GM21526 (cell line): ENCODE measurements at regions not wholly inside any gene's neighbourhood (a gene's known extent, or its start where the extent isn't known, plus 50 kb on each side); places are given as distances from the start of the nearest gene placed in this dataset.
A peak's percentile ranks its signal among the peaks of the same experiment; 100 is the strongest.

Experiments used
- ATAC-seq: cut with Tn5 transposase; IDR thresholded peaks from one replicate; pipeline ENCODE4 v1.9.1; 2021; ENCODE audit warnings: moderate library complexity; ENCODE audit not compliant: unreplicated experiment, low FRiP score

GRCh38 chr4:181271116-181271640 lies 972.0 kb upstream of the TENM3 start:
- no peak for ATAC-seq

- no peak for ATAC-seq
These were observed 970.8 kb upstream of the TENM3 start for GRCh38 chr4:181272422-181272821.

GRCh38 chr4:181278941-181279340 lies 964.3 kb upstream of the TENM3 start:
- ATAC-seq, result no peak

- no peak for ATAC-seq
These were observed 961.8 kb upstream of the TENM3 start for GRCh38 chr4:181281451-181281850.

- no peak for ATAC-seq
These were observed 954.0 kb upstream of the TENM3 start for GRCh38 chr4:181289198-181289597.

GRCh38 chr4:181291615-181292014 lies 951.6 kb upstream of the TENM3 start:
- ATAC-seq, result no peak

- ATAC-seq, result no peak
These were observed 950.2 kb upstream of the TENM3 start for GRCh38 chr4:181293014-181293413.

GRCh38 chr4:181293541-181293940 lies 949.7 kb upstream of the TENM3 start:
- no peak for ATAC-seq

- ATAC-seq, result no peak
These were observed 948.8 kb upstream of the TENM3 start for GRCh38 chr4:181294421-181294820.

- peak; percentile 97 for ATAC-seq
These were observed 941.2 kb upstream of the TENM3 start for GRCh38 chr4:181301735-181302710.

- no peak for ATAC-seq
These were observed 935.4 kb upstream of the TENM3 start for GRCh38 chr4:181307824-181308223.

GRCh38 chr4:181308476-181309312 lies 934.5 kb upstream of the TENM3 start:
- ATAC-seq, result no peak

- ATAC-seq, result no peak
These were observed 931.1 kb upstream of the TENM3 start for GRCh38 chr4:181312066-181312465.

- ATAC-seq, result no peak
These were observed 923.6 kb upstream of the TENM3 start for GRCh38 chr4:181319629-181320028.

- ATAC-seq, result peak; percentile 93
These were observed 920.1 kb upstream of the TENM3 start for GRCh38 chr4:181323061-181323460.

GRCh38 chr4:181330654-181331201 lies 912.5 kb upstream of the TENM3 start:
- no peak for ATAC-seq

- ATAC-seq, result no peak
These were observed 912.0 kb upstream of the TENM3 start for GRCh38 chr4:181331214-181331613.

- no peak for ATAC-seq
These were observed 897.3 kb upstream of the TENM3 start for GRCh38 chr4:181345931-181346330.

- ATAC-seq, result no peak
These were observed 892.4 kb upstream of the TENM3 start for GRCh38 chr4:181350615-181351415.

GRCh38 chr4:181364504-181364903 lies 878.7 kb upstream of the TENM3 start:
- ATAC-seq, result no peak
